Esophagus muscularis mucosa (tissue), 4 donors: ENCODE measurements at regions not wholly inside any gene's neighbourhood (a gene's known extent, or its start where the extent isn't known, plus 50 kb on each side); places are given as distances from the start of the nearest gene placed in this dataset.

Experiments
- EP300 ChIP-seq: sonication (generic); formaldehyde crosslinking; IDR thresholded peaks from one replicate; pipeline ENCODE4 v1.6.1; 2017; ENCODE audit warnings: antibody characterized with exemption
- POLR2A ChIP-seq: fragments of 450-650 bp; IDR thresholded peaks from one replicate; pipeline ENCODE4 v1.6.1; 2017; ENCODE audit warnings: antibody characterized with exemption, moderate library complexity, mild to moderate bottlenecking, low read depth
- TF ChIP-seq, protein P1 (sequence below), 3 experiments: fragments of 200-600 bp in 2 of 3; fragments of 450-650 bp in 1 of 3; sonication (generic) in 2 of 3; IDR thresholded peaks; one replicate each; pipeline ENCODE4 v1.5.1; 2017 to 2019; ENCODE audit warnings: antibody characterized with exemption in 3 of 3, mild to moderate bottlenecking in 2 of 3, moderate library complexity in 1 of 3

GRCh38 chr20:24751551-24751950, 197.5 kb upstream of the CST7 start:
- no peak for TF ChIP-seq POLR2A
- TF ChIP-seq, protein P1, sequence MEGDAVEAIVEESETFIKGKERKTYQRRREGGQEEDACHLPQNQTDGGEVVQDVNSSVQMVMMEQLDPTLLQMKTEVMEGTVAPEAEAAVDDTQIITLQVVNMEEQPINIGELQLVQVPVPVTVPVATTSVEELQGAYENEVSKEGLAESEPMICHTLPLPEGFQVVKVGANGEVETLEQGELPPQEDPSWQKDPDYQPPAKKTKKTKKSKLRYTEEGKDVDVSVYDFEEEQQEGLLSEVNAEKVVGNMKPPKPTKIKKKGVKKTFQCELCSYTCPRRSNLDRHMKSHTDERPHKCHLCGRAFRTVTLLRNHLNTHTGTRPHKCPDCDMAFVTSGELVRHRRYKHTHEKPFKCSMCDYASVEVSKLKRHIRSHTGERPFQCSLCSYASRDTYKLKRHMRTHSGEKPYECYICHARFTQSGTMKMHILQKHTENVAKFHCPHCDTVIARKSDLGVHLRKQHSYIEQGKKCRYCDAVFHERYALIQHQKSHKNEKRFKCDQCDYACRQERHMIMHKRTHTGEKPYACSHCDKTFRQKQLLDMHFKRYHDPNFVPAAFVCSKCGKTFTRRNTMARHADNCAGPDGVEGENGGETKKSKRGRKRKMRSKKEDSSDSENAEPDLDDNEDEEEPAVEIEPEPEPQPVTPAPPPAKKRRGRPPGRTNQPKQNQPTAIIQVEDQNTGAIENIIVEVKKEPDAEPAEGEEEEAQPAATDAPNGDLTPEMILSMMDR (IDR thresholded peaks at IDR 0.05) = no peak
- no peak for TF ChIP-seq EP300
